Neuronal stem cell (in vitro differentiated cells): ENCODE measurements at regions not wholly inside any gene's neighbourhood (a gene's known extent, or its start where the extent isn't known, plus 50 kb on each side); places are given as distances from the start of the nearest gene placed in this dataset.

Experiments
- DNase-seq: peaks from one replicate; pipeline ENCODE4 v3.0.0-alpha.2; 2013; ENCODE audit warnings: low spot score
- H2AFZ ChIP-seq: one replicate; pipeline ENCODE4 v1.6.1; 2013; ENCODE audit warnings: mild to moderate bottlenecking, low read length, inconsistent platforms
- H2AK5ac ChIP-seq: 2 replicates; pipeline ENCODE4 v1.6.1; 2013; ENCODE audit warnings: low read depth, mild to moderate bottlenecking, inconsistent platforms, low read length, moderate library complexity, mixed read lengths
- H2BK120ac ChIP-seq: 2 replicates; pipeline ENCODE4 v1.6.1; 2013; ENCODE audit warnings: low read depth, mild to moderate bottlenecking, inconsistent platforms, low read length, moderate library complexity, mixed read lengths
- H2BK12ac ChIP-seq: one replicate; pipeline ENCODE4 v1.6.1; 2013; ENCODE audit warnings: low read length, inconsistent platforms
- H2BK15ac ChIP-seq: 2 replicates; pipeline ENCODE4 v1.6.1; 2013; ENCODE audit warnings: mild to moderate bottlenecking, low read length, inconsistent platforms, mixed read lengths
- H2BK5ac ChIP-seq: one replicate; pipeline ENCODE4 v1.6.1; 2013; ENCODE audit warnings: inconsistent platforms, mild to moderate bottlenecking, low read length, moderate library complexity
- H3K14ac ChIP-seq: one replicate; pipeline ENCODE4 v1.6.1; 2013; ENCODE audit warnings: low read length, inconsistent platforms
- H3K18ac ChIP-seq: 2 replicates; pipeline ENCODE4 v1.6.1; 2013; ENCODE audit warnings: low read length, inconsistent platforms
- H3K23ac ChIP-seq: 2 replicates; pipeline ENCODE4 v1.6.1; 2013; ENCODE audit warnings: low read depth, mild to moderate bottlenecking, mixed read lengths, low read length, inconsistent platforms; ENCODE audit not compliant: poor library complexity
- H3K27ac ChIP-seq: replicated peaks from 3 replicates; pipeline ENCODE4 v1.5.1; 2013; ENCODE audit warnings: low read length, inconsistent platforms
- H3K27me3 ChIP-seq, 3 experiments: 2 replicates each; pipeline ENCODE4 v1.6.1; 2013; ENCODE audit warnings: low read length in 3 of 3, mild to moderate bottlenecking in 2 of 3, inconsistent platforms in 1 of 3, low read depth in 1 of 3, mixed read lengths in 1 of 3, moderate library complexity in 1 of 3; ENCODE audit not compliant: control insufficient read depth in 3 of 3, insufficient read depth in 3 of 3
- H3K36me3 ChIP-seq, 2 donors: replicated peaks in 1 of 2; 2 replicates each; pipeline ENCODE4 v1.6.1; 2013; ENCODE audit warnings: low read length in 2 of 2; ENCODE audit not compliant: control insufficient read depth in 2 of 2, insufficient read depth in 2 of 2
- H3K4ac ChIP-seq: 2 replicates; pipeline ENCODE4 v1.6.1; 2013; ENCODE audit warnings: inconsistent platforms, mild to moderate bottlenecking, low read length, moderate library complexity
- H3K4me1 ChIP-seq, 2 donors: 1 replicate in 1 of 2; 2 replicates in 1 of 2; pipeline ENCODE4 v1.6.1; 2013; ENCODE audit warnings: low read length in 2 of 2, low read depth in 1 of 2; ENCODE audit not compliant: control insufficient read depth in 2 of 2, insufficient read depth in 1 of 2
- H3K4me2 ChIP-seq: one replicate; pipeline ENCODE4 v1.6.1; 2013; ENCODE audit warnings: mild to moderate bottlenecking, low read length, inconsistent platforms; ENCODE audit not compliant: insufficient read depth, poor library complexity, severe bottlenecking
- H3K4me3 ChIP-seq, 2 donors: 2 replicates each; pipeline ENCODE4 v1.5.1; 2013; ENCODE audit warnings: low read length in 2 of 2, mild to moderate bottlenecking in 2 of 2, inconsistent platforms in 1 of 2, moderate library complexity in 1 of 2
- H3K79me1 ChIP-seq: one replicate; pipeline ENCODE4 v1.6.1; 2013; ENCODE audit warnings: low read depth, mild to moderate bottlenecking, inconsistent platforms, low read length, moderate library complexity
- H3K9ac ChIP-seq: one replicate; pipeline ENCODE4 v1.6.1; 2013; ENCODE audit warnings: mild to moderate bottlenecking, low read depth, low read length, inconsistent platforms; ENCODE audit not compliant: poor library complexity
- H3K9me3 ChIP-seq, 2 donors: replicated peaks in 1 of 2; 2 replicates each; pipeline versions ENCODE3 to v1.6.1; 2013; ENCODE audit warnings: low read length in 2 of 2, mild to moderate bottlenecking in 2 of 2, inconsistent platforms in 1 of 2, low read depth in 1 of 2, mixed read lengths in 1 of 2, moderate library complexity in 1 of 2; ENCODE audit not compliant: control insufficient read depth in 2 of 2, insufficient read depth in 1 of 2
- H4K8ac ChIP-seq: one replicate; pipeline ENCODE4 v1.6.1; 2013; ENCODE audit warnings: low read depth, mild to moderate bottlenecking, inconsistent platforms, low read length, moderate library complexity
- H4K91ac ChIP-seq: one replicate; pipeline ENCODE4 v1.6.1; 2013; ENCODE audit warnings: low read length, low read depth, mild to moderate bottlenecking, inconsistent platforms; ENCODE audit not compliant: poor library complexity
- WGBS, 2 donors: extraction: QIAGEN DNeasy Blood & Tissue Kit; methylation state at CpG; one replicate each; pipeline ENCODE4 v1.1.7; 2013; ENCODE audit warnings: missing lambda C conversion rate in 2 of 2, mixed read lengths in 1 of 2; ENCODE audit not compliant: insufficient read length in 2 of 2, insufficient replicate concordance in 1 of 2; ENCODE audit errors: extremely low coverage in 2 of 2; 5-methylcytosine and 5-hydroxymethylcytosine counted together

- Histone ChIP-seq H3K4ac (no peak overlapping the region), H3K14ac (no peak overlapping the region), H3K9ac (no peak overlapping the region), H4K91ac (no peak overlapping the region), H3K4me2 (no peak overlapping the region), H4K8ac (no peak overlapping the region), H2AFZ (no peak overlapping the region), H3K36me3 (no peaks in the 10 kb centered on the region), H3K79me1 (no peaks in the 10 kb centered on the region), H2BK5ac (no peak overlapping the region), H3K23ac (no peak overlapping the region), H2BK12ac (no peak overlapping the region), H3K18ac (no peak overlapping the region), H3K9me3 (peaks cover 4 to 6% of the 10 kb centered on the region in 2 donors), H3K27ac (no peak overlapping the region), H3K4me3 (no peak overlapping the region), H3K27me3 (peaks cover 0 to 8% (median 0%) of the 10 kb centered on the region in 3 experiments), H2AK5ac (no peak overlapping the region), H2BK15ac (no peak overlapping the region), H2BK120ac (no peak overlapping the region), H3K4me1 (no peaks in the 10 kb centered on the region)
- no CpG with 5 or more reads among the region's 1 CpG for WGBS, 2 donors
- no peak for DNase-seq
Observed at GRCh38 chr10:33091201-33091600, 133.2 kb upstream of the ITGB1 start.

- Histone ChIP-seq H3K18ac (no peak overlapping the region), H3K4ac (no peak overlapping the region), H3K79me1 (no peaks in the 10 kb centered on the region), H3K4me1 (no peaks in the 10 kb centered on the region), H3K27ac (no peak overlapping the region), H2BK15ac (no peak overlapping the region), H2AFZ (no peak overlapping the region), H3K36me3 (no peaks in the 10 kb centered on the region), H3K14ac (no peak overlapping the region), H2BK5ac (no peak overlapping the region), H3K9ac (no peak overlapping the region), H3K4me3 (no peak overlapping the region), H3K4me2 (no peak overlapping the region), H3K27me3 (peaks cover 0 to 8% (median 0%) of the 10 kb centered on the region in 3 experiments), H2BK120ac (no peak overlapping the region), H2BK12ac (no peak overlapping the region), H4K8ac (no peak overlapping the region), H3K23ac (no peak overlapping the region), H2AK5ac (no peak overlapping the region), H4K91ac (no peak overlapping the region), H3K9me3 (no peaks in the 10 kb centered on the region)
- DNase-seq = no peak
- WGBS, 2 donors = no CpG with 5 or more reads among the region's 6 CpGs
Observed at GRCh38 chr10:33088990-33089389, 131.0 kb upstream of the ITGB1 start.

- Histone ChIP-seq H3K27me3 (peaks cover 0 to 8% (median 0%) of the 10 kb centered on the region in 3 experiments), H3K4ac (no peak overlapping the region), H3K27ac (no peak overlapping the region), H3K23ac (no peak overlapping the region), H3K36me3 (no peaks in the 10 kb centered on the region), H3K4me1 (peaks cover 0 to 3% of the 10 kb centered on the region in 2 donors), H2AK5ac (no peak overlapping the region), H2BK5ac (no peak overlapping the region), H4K8ac (no peak overlapping the region), H3K9ac (no peak overlapping the region), H3K4me2 (no peak overlapping the region), H3K79me1 (no peaks in the 10 kb centered on the region), H2BK120ac (no peak overlapping the region), H2BK12ac (no peak overlapping the region), H2BK15ac (no peak overlapping the region), H2AFZ (no peak overlapping the region), H3K14ac (no peak overlapping the region), H3K4me3 (no peak overlapping the region), H3K18ac (no peak overlapping the region), H4K91ac (no peak overlapping the region), H3K9me3 (no peaks in the 10 kb centered on the region)
- WGBS, 2 donors = 100% methylated on average over 1 of the region's 1 CpG
- DNase-seq = no peak
Observed at GRCh38 chr10:33087922-33088321, 129.9 kb upstream of the ITGB1 start.

GRCh38 chr10:33087152-33087551, 129.1 kb upstream of the ITGB1 start:
- H3K27me3 ChIP-seq = peaks cover 0 to 4% (median 0%) of the 10 kb centered on the region in 3 experiments
- H3K4ac ChIP-seq = no peak overlapping the region
- no peak overlapping the region for H3K27ac ChIP-seq
- no peak overlapping the region for H3K14ac ChIP-seq
- no peaks in the 10 kb centered on the region for H3K36me3 ChIP-seq
- H3K18ac ChIP-seq = no peak overlapping the region
- no peak overlapping the region for H2BK120ac ChIP-seq
- no CpG with 5 or more reads among the region's 3 CpGs for WGBS, 2 donors
- H3K4me1 ChIP-seq = peaks cover 0 to 3% of the 10 kb centered on the region in 2 donors
- no peak overlapping the region for H2BK12ac ChIP-seq
- no peak overlapping the region for H2BK5ac ChIP-seq
- no peaks in the 10 kb centered on the region for H3K79me1 ChIP-seq
- no peaks in the 10 kb centered on the region for H3K9me3 ChIP-seq
- no peak overlapping the region for H4K91ac ChIP-seq
- no peak overlapping the region for H3K4me3 ChIP-seq
- no peak overlapping the region for H3K9ac ChIP-seq
- H4K8ac ChIP-seq = no peak overlapping the region
- H2AK5ac ChIP-seq = no peak overlapping the region
- no peak for DNase-seq
- no peak overlapping the region for H3K23ac ChIP-seq
- H2BK15ac ChIP-seq = no peak overlapping the region
- H2AFZ ChIP-seq = no peak overlapping the region
- no peak overlapping the region for H3K4me2 ChIP-seq
